H9 (cell line): ENCODE measurements at regions not wholly inside any gene's neighbourhood (a gene's known extent, or its start where the extent isn't known, plus 50 kb on each side); places are given as distances from the start of the nearest gene placed in this dataset.

Experiments used
- DNase-seq: peaks from one replicate; pipeline ENCODE4 v3.0.0-alpha.2; 2017
- H2AFZ ChIP-seq: one replicate; pipeline ENCODE4 v1.6.1; 2013; ENCODE audit warnings: mild to moderate bottlenecking, low read length, control low read depth, moderate library complexity
- H2AK5ac ChIP-seq: 2 replicates; pipeline ENCODE4 v1.6.1; 2013; ENCODE audit warnings: low read length, control low read depth, mixed read lengths; ENCODE audit not compliant: insufficient read length
- H2BK120ac ChIP-seq: one replicate; pipeline ENCODE4 v1.6.1; 2013; ENCODE audit warnings: low read depth, mild to moderate bottlenecking, low read length, control low read depth, inconsistent platforms; ENCODE audit not compliant: poor library complexity, severe bottlenecking
- H2BK12ac ChIP-seq: 2 replicates; pipeline ENCODE4 v1.6.1; 2013; ENCODE audit warnings: low read length, control low read depth, mixed read lengths, low read depth; ENCODE audit not compliant: insufficient read length
- H2BK15ac ChIP-seq: 2 replicates; pipeline ENCODE4 v1.6.1; 2013; ENCODE audit warnings: low read depth, low read length, control low read depth
- H2BK20ac ChIP-seq: one replicate; pipeline ENCODE4 v1.6.1; 2013; ENCODE audit warnings: low read depth, mild to moderate bottlenecking, low read length, control low read depth, inconsistent platforms; ENCODE audit not compliant: poor library complexity, severe bottlenecking
- H2BK5ac ChIP-seq: 2 replicates; pipeline ENCODE4 v1.6.1; 2013; ENCODE audit warnings: low read length, control low read depth, mixed read lengths; ENCODE audit not compliant: insufficient read length
- H3K14ac ChIP-seq: 2 replicates; pipeline ENCODE4 v1.6.1; 2013; ENCODE audit warnings: low read length, control low read depth; ENCODE audit not compliant: insufficient read depth
- H3K18ac ChIP-seq: 2 replicates; pipeline ENCODE4 v1.6.1; 2013; ENCODE audit warnings: low read depth, mild to moderate bottlenecking, mixed read lengths, low read length, control low read depth; ENCODE audit not compliant: insufficient read length
- H3K23ac ChIP-seq: 2 replicates; pipeline ENCODE4 v1.6.1; 2013; ENCODE audit warnings: low read length, control low read depth, mixed read lengths, low read depth; ENCODE audit not compliant: insufficient read length
- H3K23me2 ChIP-seq: 2 replicates; pipeline ENCODE4 v1.6.1; 2013; ENCODE audit warnings: low read depth, mild to moderate bottlenecking, mixed read lengths, low read length, control low read depth; ENCODE audit not compliant: insufficient read length, poor library complexity, severe bottlenecking
- H3K27ac ChIP-seq: 2 replicates; pipeline ENCODE4 v1.5.1; 2013; ENCODE audit warnings: low read length, control low read depth, mixed read lengths, low read depth; ENCODE audit not compliant: insufficient read length
- H3K27me3 ChIP-seq: 2 replicates; pipeline ENCODE4 v1.6.1; 2013; ENCODE audit warnings: low read length, control low read depth, inconsistent platforms; ENCODE audit not compliant: insufficient read depth
- H3K4ac ChIP-seq: 2 replicates; pipeline ENCODE4 v1.6.1; 2013; ENCODE audit warnings: low read depth, mild to moderate bottlenecking, control low read depth, inconsistent platforms, low read length, moderate library complexity
- H3K4me1 ChIP-seq: 2 replicates; pipeline ENCODE4 v1.6.1; 2013; ENCODE audit warnings: low read length, control low read depth, inconsistent platforms; ENCODE audit not compliant: insufficient read depth
- H3K4me2 ChIP-seq: 2 replicates; pipeline ENCODE4 v1.6.1; 2013; ENCODE audit warnings: low read length, control low read depth, mixed read lengths; ENCODE audit not compliant: insufficient read length, insufficient read depth
- H3K56ac ChIP-seq: 2 replicates; pipeline ENCODE4 v1.6.1; 2013; ENCODE audit warnings: low read depth, mild to moderate bottlenecking, mixed read lengths, low read length, control low read depth; ENCODE audit not compliant: insufficient read length
- H3K79me1 ChIP-seq: 2 replicates; pipeline ENCODE4 v1.6.1; 2013; ENCODE audit warnings: low read depth, mild to moderate bottlenecking, moderate library complexity, low read length, control low read depth, inconsistent platforms; ENCODE audit not compliant: insufficient read depth, poor library complexity, severe bottlenecking
- H3K79me2 ChIP-seq: 2 replicates; pipeline ENCODE4 v1.6.1; 2013; ENCODE audit warnings: low read length, control low read depth, inconsistent platforms; ENCODE audit not compliant: insufficient read depth
- H3K9ac ChIP-seq: 2 replicates; pipeline ENCODE4 v1.6.1; 2013; ENCODE audit warnings: low read length, control low read depth, mixed read lengths; ENCODE audit not compliant: insufficient read length; ENCODE audit errors: extremely low read depth
- H3K9me3 ChIP-seq: one replicate; pipeline ENCODE4 v1.6.1; 2013; ENCODE audit warnings: low read depth, low read length, inconsistent platforms; ENCODE audit not compliant: control insufficient read depth
- H3T11ph ChIP-seq: one replicate; pipeline ENCODE4 v1.6.1; 2013; ENCODE audit warnings: mild to moderate bottlenecking, low read length, control low read depth, inconsistent platforms
- H4K20me1 ChIP-seq: one replicate; pipeline ENCODE4 v1.6.1; 2013; ENCODE audit not compliant: control insufficient read depth, insufficient read length, insufficient read depth
- H4K5ac ChIP-seq: 2 replicates; pipeline ENCODE4 v1.6.1; 2013; ENCODE audit warnings: low read depth, mild to moderate bottlenecking, mixed read lengths, low read length, control low read depth; ENCODE audit not compliant: insufficient read length
- H4K8ac ChIP-seq: replicated peaks from 2 replicates; pipeline ENCODE4 v1.6.1; 2013; ENCODE audit warnings: low read length, control low read depth, mixed read lengths, low read depth; ENCODE audit not compliant: insufficient read length
- H4K91ac ChIP-seq: 2 replicates; pipeline ENCODE4 v1.6.1; 2013; ENCODE audit warnings: low read depth, mild to moderate bottlenecking, moderate library complexity, mixed read lengths, low read length, control low read depth; ENCODE audit not compliant: insufficient read length
- H3K27ac Mint-ChIP-seq, 3 experiments: 2 replicates in 2 of 3; 3 replicates in 1 of 3; pipeline ENCODE4 v1.8.0; 2020 to 2021; ENCODE audit warnings: mixed read lengths in 3 of 3, mild to moderate bottlenecking in 1 of 3, moderate library complexity in 1 of 3
- H3K27me3 Mint-ChIP-seq: 2 replicates; pipeline ENCODE4 v1.8.0; 2021; ENCODE audit warnings: low read depth, mild to moderate bottlenecking, moderate library complexity, mixed read lengths
- H3K36me3 Mint-ChIP-seq, 3 experiments: 2 replicates in 2 of 3; 3 replicates in 1 of 3; pipeline ENCODE4 v1.8.0; 2020 to 2021; ENCODE audit warnings: low read depth in 3 of 3, mixed read lengths in 3 of 3; ENCODE audit not compliant: insufficient read depth in 1 of 3
- H3K4me1 Mint-ChIP-seq, 2 experiments: 2 replicates each; pipeline ENCODE4 v1.8.0; 2020; ENCODE audit warnings: mixed read lengths in 2 of 2
- H3K4me3 Mint-ChIP-seq, 2 experiments: 2 replicates in 1 of 2; 3 replicates in 1 of 2; pipeline ENCODE4 v1.8.0; 2020 to 2021; ENCODE audit warnings: mild to moderate bottlenecking in 2 of 2, mixed read lengths in 2 of 2, moderate library complexity in 1 of 2
- H3K9me3 Mint-ChIP-seq, 2 experiments: 2 replicates in 1 of 2; 3 replicates in 1 of 2; pipeline ENCODE4 v1.8.0; 2020; ENCODE audit warnings: mild to moderate bottlenecking in 2 of 2, mixed read lengths in 2 of 2, moderate library complexity in 1 of 2
- WGBS: extraction: QIAGEN DNeasy Blood & Tissue Kit; methylation state at CpG from one replicate; pipeline ENCODE4 v1.1.7; 2013; ENCODE audit warnings: missing lambda C conversion rate, low lambda C conversion rate, mixed read lengths; ENCODE audit not compliant: insufficient read length; ENCODE audit errors: extremely low coverage; 5-methylcytosine and 5-hydroxymethylcytosine counted together
- TF ChIP-seq, protein P1 (sequence below): fragments of 200-600 bp; sonication (generic); conservative IDR thresholded peaks from 3 replicates; pipeline ENCODE4 v1.8.0; 2021; ENCODE audit warnings: antibody characterized with exemption, mild to moderate bottlenecking

DNA sequence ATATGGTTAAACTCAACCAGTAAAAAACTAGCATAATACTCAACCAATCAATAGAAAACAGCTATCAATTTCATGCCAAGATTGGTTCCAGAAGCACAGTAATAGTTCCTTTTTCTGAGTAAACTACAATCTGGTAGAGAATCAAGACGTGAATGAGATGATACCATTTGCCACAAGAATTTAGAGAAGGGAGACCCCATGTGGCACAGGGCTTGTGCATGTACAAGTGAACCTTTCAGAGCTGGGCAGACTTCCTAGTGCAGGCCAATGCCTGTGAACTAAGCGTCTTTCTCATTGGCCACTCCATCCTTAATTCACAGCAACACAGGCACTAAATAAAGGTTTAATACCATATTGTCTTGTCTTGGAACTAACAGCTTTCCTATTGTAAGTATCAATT lies 213.5 kb downstream of the RFPL4B start:
- H3K27ac Mint-ChIP-seq: no peak overlapping the region
- no peaks in the 10 kb centered on the region for H3K9me3 ChIP-seq
- no peaks in the 10 kb centered on the region for H3K27me3 ChIP-seq
- H4K8ac ChIP-seq: no peak overlapping the region
- no peak overlapping the region for H3K14ac ChIP-seq
- no peak overlapping the region for H2BK120ac ChIP-seq
- no peaks in the 10 kb centered on the region for H3K27me3 Mint-ChIP-seq
- no CpG with 5 or more reads among the region's 2 CpGs for WGBS
- no peaks in the 10 kb centered on the region for H3K23me2 ChIP-seq
- H3K4me3 Mint-ChIP-seq: no peak overlapping the region
- no peak overlapping the region for H2BK12ac ChIP-seq
- H2AFZ ChIP-seq: no peak overlapping the region
- no peak overlapping the region for H3K4ac ChIP-seq
- H3K79me1 ChIP-seq: no peaks in the 10 kb centered on the region
- DNase-seq: no peak
- no peak overlapping the region for H3T11ph ChIP-seq
- no peak overlapping the region for H2BK20ac ChIP-seq
- H3K56ac ChIP-seq: no peak overlapping the region
- H3K79me2 ChIP-seq: no peaks in the 10 kb centered on the region
- H3K36me3 Mint-ChIP-seq: no peaks in the 10 kb centered on the region
- H2AK5ac ChIP-seq: no peak overlapping the region
- no peak overlapping the region for H3K18ac ChIP-seq
- H2BK15ac ChIP-seq: no peak overlapping the region
- H3K23ac ChIP-seq: no peak overlapping the region
- H2BK5ac ChIP-seq: no peak overlapping the region
- peaks cover 15 to 16% of the 10 kb centered on the region in 2 experiments for H3K4me1 Mint-ChIP-seq
- no peak overlapping the region for H3K9ac ChIP-seq
- H3K4me2 ChIP-seq: no peak overlapping the region
- H4K5ac ChIP-seq: no peak overlapping the region
- no peaks in the 10 kb centered on the region for H3K9me3 Mint-ChIP-seq
- TF ChIP-seq, protein P1, sequence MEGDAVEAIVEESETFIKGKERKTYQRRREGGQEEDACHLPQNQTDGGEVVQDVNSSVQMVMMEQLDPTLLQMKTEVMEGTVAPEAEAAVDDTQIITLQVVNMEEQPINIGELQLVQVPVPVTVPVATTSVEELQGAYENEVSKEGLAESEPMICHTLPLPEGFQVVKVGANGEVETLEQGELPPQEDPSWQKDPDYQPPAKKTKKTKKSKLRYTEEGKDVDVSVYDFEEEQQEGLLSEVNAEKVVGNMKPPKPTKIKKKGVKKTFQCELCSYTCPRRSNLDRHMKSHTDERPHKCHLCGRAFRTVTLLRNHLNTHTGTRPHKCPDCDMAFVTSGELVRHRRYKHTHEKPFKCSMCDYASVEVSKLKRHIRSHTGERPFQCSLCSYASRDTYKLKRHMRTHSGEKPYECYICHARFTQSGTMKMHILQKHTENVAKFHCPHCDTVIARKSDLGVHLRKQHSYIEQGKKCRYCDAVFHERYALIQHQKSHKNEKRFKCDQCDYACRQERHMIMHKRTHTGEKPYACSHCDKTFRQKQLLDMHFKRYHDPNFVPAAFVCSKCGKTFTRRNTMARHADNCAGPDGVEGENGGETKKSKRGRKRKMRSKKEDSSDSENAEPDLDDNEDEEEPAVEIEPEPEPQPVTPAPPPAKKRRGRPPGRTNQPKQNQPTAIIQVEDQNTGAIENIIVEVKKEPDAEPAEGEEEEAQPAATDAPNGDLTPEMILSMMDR: peak; percentile 23; the same call in 2 of the 3 replicates
- H4K20me1 ChIP-seq: no peaks in the 10 kb centered on the region
- no peaks in the 10 kb centered on the region; the same call in 1 of the 2 replicates for H3K4me1 ChIP-seq
- H3K27ac ChIP-seq: no peak overlapping the region
- no peak overlapping the region for H4K91ac ChIP-seq
